Urinary bladder (tissue), 3 donors: ENCODE measurements at regions not wholly inside any gene's neighbourhood (a gene's known extent, or its start where the extent isn't known, plus 50 kb on each side); places are given as distances from the start of the nearest gene placed in this dataset.

Experiments used
- DNase-seq: peaks from one replicate; pipeline ENCODE4 v3.0.0-alpha.2; 2015; ENCODE audit errors: extremely low spot score
- H3K27ac ChIP-seq: one replicate; pipeline ENCODE4 v1.5.1; 2013; ENCODE audit warnings: low read depth, mild to moderate bottlenecking, moderate library complexity
- H3K36me3 ChIP-seq: one replicate; pipeline ENCODE4 v1.6.1; 2013; ENCODE audit warnings: mild to moderate bottlenecking, moderate library complexity; ENCODE audit not compliant: insufficient read depth
- H3K4me1 ChIP-seq: one replicate; pipeline ENCODE4 v1.6.1; 2013; ENCODE audit warnings: mild to moderate bottlenecking, moderate library complexity; ENCODE audit not compliant: insufficient read depth
- H3K4me3 ChIP-seq: one replicate; pipeline ENCODE4 v1.5.1; 2013; ENCODE audit warnings: low read depth, low read length
- WGBS: extraction: QIAGEN DNeasy Blood & Tissue Kit; methylation state at CpG from one replicate; pipeline ENCODE4 v1.1.7; 2013; 5-methylcytosine and 5-hydroxymethylcytosine counted together
- donor health status: healthy with polysubstance abuse.
- donor health status: healthy.

DNA sequence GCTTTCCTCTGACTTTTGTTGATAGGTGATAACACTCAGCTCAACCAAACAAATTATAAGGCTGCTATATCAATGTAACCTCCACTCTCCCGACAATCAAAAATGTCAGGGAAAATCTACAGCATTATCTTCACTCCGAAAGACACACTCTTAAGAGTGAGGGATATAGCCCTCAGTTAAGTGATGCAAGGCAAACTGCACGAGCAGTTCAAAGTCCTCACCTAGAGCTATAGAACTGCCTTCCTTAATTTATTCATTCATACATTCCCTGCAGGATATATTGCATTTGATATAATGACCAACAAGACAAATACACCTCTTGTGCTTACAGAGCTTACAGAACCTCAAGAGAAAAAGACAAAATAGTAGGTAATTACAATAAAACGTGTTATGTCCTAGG is 378.1 kb downstream of the ELAVL2 start:
- Histone ChIP-seq H3K4me3 (no peak overlapping the region), H3K27ac (no peak overlapping the region), H3K4me1 (no peaks in the 10 kb centered on the region), H3K36me3 (no peaks in the 10 kb centered on the region)
- 69% methylated on average over 4 of the region's 4 CpGs for WGBS
- no peak for DNase-seq

DNA sequence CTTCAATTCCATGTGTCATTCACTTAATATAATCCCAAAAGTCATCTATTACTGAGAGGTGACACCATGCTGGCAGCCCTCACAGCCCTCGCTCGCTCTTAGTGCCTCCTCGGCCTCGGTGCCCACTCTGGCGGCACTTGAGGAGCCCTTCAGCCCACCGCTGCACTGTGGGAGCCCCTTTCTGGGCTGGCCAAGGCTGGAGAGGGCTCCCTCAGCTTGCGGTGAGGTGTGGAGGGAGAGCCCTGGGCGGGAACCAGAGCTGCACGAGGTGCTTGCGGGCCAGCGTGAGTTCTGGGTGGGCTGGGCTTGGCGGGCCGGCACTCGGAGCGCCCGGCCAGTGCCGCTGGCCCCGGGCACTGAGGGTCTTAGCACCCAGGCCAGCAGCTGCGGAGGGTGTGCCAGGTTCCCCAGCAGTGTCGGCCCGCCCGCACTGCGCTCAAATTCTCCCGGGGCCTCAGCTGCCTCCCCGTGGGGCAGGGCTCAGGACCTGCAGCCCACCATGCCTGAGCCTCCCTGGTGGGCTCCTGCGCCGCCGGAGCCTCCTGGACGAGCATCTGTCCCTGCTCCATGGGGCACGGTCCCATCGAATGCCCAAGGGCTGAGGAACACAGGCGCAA is 374.1 kb downstream of the ELAVL2 start:
- Histone ChIP-seq H3K4me1 (no peaks in the 10 kb centered on the region), H3K36me3 (no peaks in the 10 kb centered on the region), H3K4me3 (no peak overlapping the region), H3K27ac (no peak overlapping the region)
- 94% methylated on average over 32 of the region's 32 CpGs for WGBS
- no peak for DNase-seq

DNA sequence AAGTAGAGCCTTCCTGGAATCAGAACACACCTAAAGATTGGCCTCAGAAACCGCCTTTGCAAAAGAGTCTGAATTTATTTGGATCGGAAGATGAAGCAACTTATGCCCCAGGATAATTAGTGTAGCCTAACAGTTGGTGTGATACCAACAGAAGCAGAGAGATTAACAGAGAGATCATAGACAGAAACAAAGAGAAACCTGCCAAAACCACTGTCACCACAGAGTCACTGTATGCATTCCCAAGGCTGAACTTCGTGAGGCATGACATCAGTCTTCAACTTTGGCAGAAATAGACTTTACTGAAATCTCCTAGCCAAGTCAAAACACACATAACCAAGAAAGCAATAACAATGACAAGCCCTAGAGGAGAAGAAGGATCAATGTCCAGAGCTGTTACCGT is 361.8 kb downstream of the ELAVL2 start:
- 87% methylated on average over 4 of the region's 4 CpGs for WGBS
- no peaks in the 10 kb centered on the region for H3K36me3 ChIP-seq
- H3K4me3 ChIP-seq = no peak overlapping the region
- no peak for DNase-seq
- H3K27ac ChIP-seq = no peak overlapping the region
- H3K4me1 ChIP-seq = no peaks in the 10 kb centered on the region

DNA sequence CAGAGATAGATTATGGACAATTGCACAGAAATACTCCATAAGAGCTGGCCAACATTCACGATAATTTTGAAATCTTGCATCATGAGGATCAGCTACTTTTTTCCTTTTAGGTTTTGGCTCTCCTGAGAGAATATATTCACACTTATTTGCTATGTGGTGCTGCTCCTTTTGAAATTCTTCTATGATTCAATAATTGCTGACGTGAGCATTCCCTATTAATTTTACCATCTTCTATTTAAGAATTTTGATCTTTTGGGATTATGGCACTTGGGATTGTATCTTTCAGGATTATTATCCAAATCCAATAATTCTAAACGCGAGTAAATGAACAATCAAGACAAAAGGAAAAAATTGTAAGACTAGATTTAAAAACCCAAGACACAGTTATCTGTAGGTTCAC is 358.8 kb downstream of the ELAVL2 start:
- no peak for DNase-seq
- H3K36me3 ChIP-seq = no peaks in the 10 kb centered on the region
- no peaks in the 10 kb centered on the region for H3K4me1 ChIP-seq
- H3K4me3 ChIP-seq = no peak overlapping the region
- 88% methylated on average over 4 of the region's 4 CpGs for WGBS
- no peak overlapping the region for H3K27ac ChIP-seq

DNA sequence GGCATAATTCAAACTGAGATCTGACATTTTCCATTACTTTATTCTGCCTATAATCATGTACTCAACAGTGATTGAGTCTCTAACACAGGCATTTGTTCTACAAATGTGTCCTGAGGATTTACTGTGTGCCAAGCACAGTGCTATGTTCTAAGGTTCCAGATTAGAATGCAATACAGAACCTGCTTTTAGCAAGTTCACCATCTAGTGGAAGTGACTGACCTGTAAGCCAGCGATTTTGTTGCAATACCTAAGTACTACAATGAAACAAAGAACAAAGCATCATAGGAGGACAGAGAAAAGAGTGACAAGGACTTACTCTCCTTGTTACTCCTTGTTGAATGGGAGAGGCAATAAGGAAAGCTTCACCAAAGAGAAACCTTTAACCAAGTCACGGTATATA is 348.1 kb downstream of the ELAVL2 start:
- WGBS = 91% methylated on average over 2 of the region's 2 CpGs
- H3K4me1 ChIP-seq = no peaks in the 10 kb centered on the region

DNA sequence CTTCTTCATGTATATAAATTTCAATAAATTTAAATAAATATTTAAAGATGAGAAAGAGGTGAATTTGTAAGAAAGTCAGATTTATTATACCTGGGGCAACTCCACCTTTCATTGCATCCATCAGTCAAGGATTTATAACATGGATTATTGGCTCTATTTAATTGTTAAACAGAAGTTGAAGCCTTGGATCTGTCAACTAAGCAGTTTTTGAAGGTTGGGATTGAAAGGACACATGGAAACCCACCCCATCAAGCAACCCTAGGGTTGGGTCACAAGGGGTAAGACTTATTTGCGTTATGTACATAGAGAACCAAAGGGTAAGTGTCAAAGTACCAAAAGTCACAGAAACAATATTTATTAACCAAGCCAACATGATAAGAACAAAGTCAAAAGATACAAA is 342.5 kb downstream of the ELAVL2 start:
- Histone ChIP-seq H3K27ac (no peak overlapping the region), H3K4me3 (no peak overlapping the region), H3K36me3 (no peaks in the 10 kb centered on the region), H3K4me1 (no peaks in the 10 kb centered on the region)
- no peak for DNase-seq
- 89% methylated on average over 1 of the region's 1 CpG for WGBS

More for the DNA sequence above, 348.1 kb downstream of the ELAVL2 start:
- Histone ChIP-seq H3K36me3 (no peaks in the 10 kb centered on the region), H3K4me3 (no peak overlapping the region), H3K27ac (no peak overlapping the region)
- DNase-seq = no peak

DNA sequence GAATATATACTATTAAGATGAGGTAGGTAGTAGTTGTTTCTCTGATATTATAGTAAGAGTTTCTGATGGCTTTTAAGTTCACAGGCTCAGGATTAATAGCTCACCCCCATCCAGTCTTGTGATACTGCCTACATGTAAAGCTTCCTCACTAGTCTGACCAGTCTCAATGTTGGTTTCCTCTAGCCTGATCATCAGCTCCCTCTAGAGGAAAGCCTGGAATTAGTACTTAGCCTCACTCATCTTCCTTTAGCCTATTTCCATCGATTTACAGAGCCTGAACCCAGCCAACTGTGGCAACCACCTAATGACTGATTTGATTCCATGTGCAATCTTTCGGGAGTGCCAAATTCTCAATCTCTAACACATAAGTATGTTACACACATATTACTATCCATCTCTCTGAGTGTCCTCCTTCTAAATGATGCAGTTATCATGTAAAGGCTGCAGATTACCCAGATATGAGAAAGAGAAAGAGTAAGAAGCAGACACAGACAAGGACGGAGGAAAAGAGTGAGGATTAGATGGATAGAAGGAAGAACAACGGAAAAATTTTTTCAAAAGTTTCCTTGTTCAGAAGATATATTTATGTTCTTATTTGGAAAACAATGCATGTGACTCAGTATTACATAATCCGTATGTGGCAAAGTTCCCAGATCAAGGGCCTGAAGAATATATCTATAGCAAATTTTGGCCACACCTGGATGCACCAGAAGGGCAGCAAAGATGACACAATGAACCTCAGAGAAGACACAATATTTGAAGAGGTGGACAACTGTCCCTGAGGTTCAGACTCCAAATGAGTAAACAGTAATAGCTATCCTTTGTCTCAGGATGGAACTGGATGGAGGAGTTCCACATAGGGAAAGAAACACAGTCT is 333.7 kb downstream of the ELAVL2 start:
- no peaks in the 10 kb centered on the region for H3K36me3 ChIP-seq
- H3K4me3 ChIP-seq = no peak overlapping the region
- no peak overlapping the region for H3K27ac ChIP-seq
- no peak for DNase-seq
- H3K4me1 ChIP-seq = no peaks in the 10 kb centered on the region
- 36% methylated on average over 5 of the region's 5 CpGs for WGBS

DNA sequence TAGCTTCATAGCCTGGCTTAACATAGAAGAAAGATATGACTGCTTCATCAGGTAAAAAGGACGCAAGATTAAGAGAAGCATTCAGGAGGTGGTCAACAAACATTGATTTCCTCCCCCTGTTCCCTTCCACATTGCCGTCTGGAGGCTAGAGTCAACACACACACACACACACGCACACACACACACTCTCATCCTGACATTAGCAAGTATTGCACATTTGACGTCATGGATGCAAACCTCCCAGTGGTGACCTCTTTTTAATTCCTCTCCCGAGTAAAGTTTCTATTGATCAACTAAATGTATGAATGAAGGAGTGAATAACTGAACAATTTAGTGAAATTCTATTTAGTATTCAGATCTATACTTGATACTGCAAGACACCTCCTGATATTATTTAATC is 332.8 kb downstream of the ELAVL2 start:
- Histone ChIP-seq H3K36me3 (no peaks in the 10 kb centered on the region), H3K4me3 (no peak overlapping the region), H3K4me1 (no peaks in the 10 kb centered on the region), H3K27ac (no peak overlapping the region)
- 76% methylated on average over 5 of the region's 5 CpGs for WGBS
- no peak for DNase-seq

DNA sequence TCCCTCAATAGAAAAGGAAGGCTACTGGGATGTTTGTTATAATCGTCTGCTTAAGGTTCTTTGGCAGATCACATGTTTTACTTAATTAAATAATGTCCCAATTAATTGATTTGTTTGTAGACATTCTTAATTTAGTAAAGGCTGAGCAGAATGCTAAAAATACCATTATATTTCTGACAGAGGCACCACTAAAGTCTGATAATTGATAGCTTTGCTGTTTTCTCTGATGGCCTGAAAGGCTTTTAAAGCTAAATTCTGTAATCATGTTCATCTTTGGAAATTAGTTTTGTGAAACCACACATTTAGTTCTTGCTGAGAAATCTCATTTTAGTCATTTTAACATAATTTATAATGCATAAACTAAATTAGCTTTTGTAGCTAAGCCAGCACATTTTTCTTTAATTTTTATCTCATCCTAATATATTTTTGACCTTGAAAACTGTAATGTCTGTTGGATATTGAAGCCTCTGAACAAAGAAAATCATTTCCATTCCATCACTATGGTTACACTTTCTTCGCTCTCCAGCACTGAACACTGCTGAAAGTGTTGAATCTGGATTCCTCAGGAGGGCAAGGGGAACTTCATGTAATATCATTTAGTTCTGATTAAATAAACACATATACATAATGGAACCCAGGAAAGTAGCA is 329.4 kb downstream of the ELAVL2 start:
- no peak overlapping the region for H3K4me3 ChIP-seq
- WGBS = 74% methylated on average over 2 of the region's 2 CpGs
- no peaks in the 10 kb centered on the region for H3K36me3 ChIP-seq
- no peak for DNase-seq
- no peak overlapping the region for H3K27ac ChIP-seq
- no peaks in the 10 kb centered on the region for H3K4me1 ChIP-seq

DNA sequence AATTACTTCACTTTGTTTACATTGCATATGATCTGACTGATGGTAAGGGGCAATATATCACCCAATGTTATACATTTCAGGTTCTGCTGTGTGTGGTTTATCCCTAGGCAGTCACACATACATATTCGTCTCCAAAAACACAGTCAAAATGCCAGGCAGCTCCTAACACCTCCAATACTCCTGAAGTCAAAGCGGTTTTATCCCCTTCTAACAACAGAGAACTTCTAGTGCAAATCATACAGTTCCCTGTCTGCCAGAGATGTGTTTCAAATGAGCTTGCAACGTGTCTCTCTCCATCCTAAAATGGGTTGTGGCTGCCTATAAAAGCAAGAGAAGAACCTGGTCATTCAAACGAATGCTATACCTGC is 328.9 kb downstream of the ELAVL2 start:
- 69% methylated on average over 4 of the region's 4 CpGs for WGBS
- no peaks in the 10 kb centered on the region for H3K4me1 ChIP-seq
- no peaks in the 10 kb centered on the region for H3K36me3 ChIP-seq
- no peak for DNase-seq
- no peak overlapping the region for H3K4me3 ChIP-seq
- H3K27ac ChIP-seq = no peak overlapping the region

DNA sequence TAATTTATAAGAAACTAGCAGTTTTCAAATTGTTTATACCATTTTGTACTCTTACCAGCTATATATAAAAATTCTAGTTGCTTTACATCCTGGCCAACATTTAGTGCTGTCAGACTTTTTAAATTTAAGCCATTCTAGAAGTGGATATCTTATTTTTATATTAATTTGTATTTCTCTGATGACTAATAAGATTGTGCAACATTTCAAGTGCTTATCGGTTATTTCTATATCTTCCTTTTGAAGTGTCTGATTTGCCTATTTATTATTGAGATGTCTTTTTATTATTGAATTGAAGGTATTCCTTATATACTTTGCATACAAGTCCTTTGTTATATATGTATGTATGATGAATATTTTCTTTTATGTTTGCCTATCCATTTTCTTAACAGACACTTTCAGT is 324.0 kb downstream of the ELAVL2 start:
- Histone ChIP-seq H3K27ac (no peak overlapping the region), H3K4me3 (no peak overlapping the region), H3K4me1 (no peaks in the 10 kb centered on the region), H3K36me3 (no peaks in the 10 kb centered on the region)
- WGBS = 93% methylated on average over 1 of the region's 1 CpG
- no peak for DNase-seq

DNA sequence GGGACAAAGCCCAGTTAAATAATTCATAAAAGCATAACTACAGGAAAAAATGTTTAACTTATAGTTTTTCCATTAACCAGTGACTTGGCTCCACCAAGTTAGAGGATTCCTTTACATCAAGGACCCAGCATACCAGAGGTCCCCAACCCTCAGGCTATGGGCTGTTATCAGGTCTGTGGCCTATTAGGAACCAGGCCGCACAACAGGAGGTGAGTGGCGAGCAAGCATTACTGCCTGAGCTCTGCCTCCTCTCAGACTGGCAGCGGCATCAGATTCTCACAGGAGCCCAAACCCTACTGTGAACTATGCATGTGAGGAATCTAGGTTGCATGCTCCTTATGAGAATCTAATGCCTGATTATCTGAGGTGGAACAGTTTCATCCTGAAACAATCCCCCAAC is 303.1 kb downstream of the ELAVL2 start:
- H3K36me3 ChIP-seq = no peaks in the 10 kb centered on the region
- no peak overlapping the region for H3K27ac ChIP-seq
- 98% methylated on average over 3 of the region's 3 CpGs for WGBS
- DNase-seq = no peak
- no peak overlapping the region for H3K4me3 ChIP-seq
- no peaks in the 10 kb centered on the region for H3K4me1 ChIP-seq

DNA sequence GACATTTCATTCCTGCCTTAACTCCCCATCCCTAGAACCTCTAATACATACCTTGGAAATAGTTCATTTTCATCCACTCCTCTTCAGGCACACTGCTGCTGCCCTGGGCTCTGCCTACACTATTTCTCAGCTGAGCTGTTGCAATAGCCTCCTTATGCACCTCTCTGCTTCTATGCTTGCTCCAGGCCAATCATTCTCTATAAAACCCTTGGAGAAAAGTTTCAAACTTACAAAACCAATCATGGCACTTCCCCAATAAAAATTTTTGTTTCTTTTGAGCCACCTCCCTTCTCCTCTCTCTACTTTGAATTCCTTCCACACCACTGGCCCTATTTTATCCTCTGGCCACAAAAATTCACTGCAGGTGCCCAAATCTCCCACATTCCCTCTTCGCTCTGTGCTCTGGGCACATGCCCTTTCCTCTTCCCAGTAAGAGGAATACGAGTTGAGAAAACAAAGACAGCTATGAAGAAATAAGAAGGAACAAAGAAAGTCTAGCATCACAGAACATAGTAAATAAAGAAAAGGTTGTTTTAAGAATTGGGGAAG is 301.4 kb downstream of the ELAVL2 start:
- H3K36me3 ChIP-seq = no peaks in the 10 kb centered on the region
- H3K27ac ChIP-seq = no peak overlapping the region
- DNase-seq = no peak
- 85% methylated on average over 2 of the region's 2 CpGs for WGBS
- H3K4me1 ChIP-seq = no peaks in the 10 kb centered on the region
- H3K4me3 ChIP-seq = no peak overlapping the region

DNA sequence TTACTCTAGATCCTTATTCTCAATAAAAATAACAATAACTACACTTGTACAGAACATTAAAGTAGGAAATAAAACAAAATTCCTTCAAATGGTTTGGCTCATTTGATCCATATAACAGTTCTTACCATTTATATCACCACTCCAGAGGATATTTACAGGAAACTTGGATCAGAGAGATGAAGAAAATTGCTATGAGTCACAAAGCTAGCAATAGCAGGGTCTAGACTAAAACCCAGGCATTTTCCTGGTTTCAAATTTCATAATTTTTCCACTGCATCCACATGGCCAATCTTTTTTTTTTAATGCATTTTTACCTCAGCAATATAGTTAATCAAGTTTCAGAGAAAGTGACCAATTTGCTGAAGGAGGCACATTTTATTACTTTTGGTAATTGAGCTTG is 299.2 kb downstream of the ELAVL2 start:
- H3K27ac ChIP-seq = no peak overlapping the region
- no peak for DNase-seq
- no peaks in the 10 kb centered on the region for H3K36me3 ChIP-seq
- no peak overlapping the region for H3K4me3 ChIP-seq
- no peaks in the 10 kb centered on the region for H3K4me1 ChIP-seq
